ENCODE measurements at regions not wholly inside any gene's neighbourhood (a gene's known extent, or its start where the extent isn't known, plus 50 kb on each side); places are given as distances from the start of the nearest gene placed in this dataset.

GRCh38 chr6:9155836-9156235, 720.5 kb upstream of the SLC35B3 start (continued):
- TF ChIP-seq ZBTB33 (IDR thresholded peaks at IDR 0.05; ENCODE audit: extremely low read depth, insufficient replicate concordance, low read length) = no peak
- no peak for TF ChIP-seq CTCF (IDR thresholded peaks at IDR 0.05 in 2 of 3, conservative IDR thresholded peaks at IDR 0.05 in 1 of 3; ENCODE audit: borderline replicate concordance in 1 of 3, insufficient read depth in 1 of 3, low read depth in 2 of 3, low read length in 2 of 3)
- TF ChIP-seq ZFX (IDR thresholded peaks at IDR 0.05) = no peak
- no peak for TF ChIP-seq FOSL1 (IDR thresholded peaks at IDR 0.05; ENCODE audit: low read depth)

GRCh38 chr6:9143140-9143539, 707.8 kb upstream of the SLC35B3 start:
- Histone ChIP-seq H3K9ac (ENCODE audit: low read length) (no peak overlapping the region), H3K79me2 (ENCODE audit: insufficient read depth, low read length) (no peaks in the 10 kb centered on the region), H3K4me1 (ENCODE audit: control insufficient read depth in 1 of 2, insufficient read depth in 2 of 2, low read length in 2 of 2) (peaks cover 0 to 11% of the 10 kb centered on the region in 2 experiments; a peak in 2 of 4 replicates), H3K27me3 (ENCODE audit: insufficient read depth, low read length) (no peaks in the 10 kb centered on the region), H2AFZ (ENCODE audit: low read depth, low read length, poor library complexity, severe bottlenecking) (no peak overlapping the region), H3K4me3 (replicated peaks in 1 of 2; ENCODE audit: low read depth in 1 of 2, low read length in 2 of 2) (no peak overlapping the region), H3K4me2 (ENCODE audit: low read length) (no peak overlapping the region), H4K20me1 (ENCODE audit: insufficient read depth) (no peaks in the 10 kb centered on the region), H3K36me3 (ENCODE audit: control insufficient read depth in 1 of 2, insufficient read depth in 2 of 2, low read length in 2 of 2) (no peaks in the 10 kb centered on the region), H3K9me3 (ENCODE audit: control insufficient read depth in 1 of 2, insufficient read depth in 1 of 2, low read depth in 1 of 2, low read length in 2 of 2) (no peaks in the 10 kb centered on the region), H3K9me2 (ENCODE audit: insufficient read depth) (no peaks in the 10 kb centered on the region), H3K27ac (ENCODE audit: low read depth, low read length) (no peak overlapping the region)
- no TSS peak for BruUV-seq (replicated peaks)
- intact Hi-C loops (cut with micrococcal nuclease) = no loop called here
- ChIA-PET POLR2A (no interaction called here), RAD21 (ENCODE audit: low non-redundant PET in 1 of 2, low total read pairs in 2 of 2, uncharacterized antibody in 2 of 2, unreplicated experiment in 2 of 2) (no interaction called here), CTCF (no interaction called here)
- no peak for DNase-seq (ENCODE audit: low read depth, low spot score)
- ATAC-seq = no peak
- no peak for TF ChIP-seq CBX3 (IDR thresholded peaks at IDR 0.05; ENCODE audit: low read depth)
- no peak for TF ChIP-seq ZNF274 (IDR thresholded peaks at IDR 0.05; ENCODE audit: low read depth, low read length)
- TF ChIP-seq ZBTB33 (IDR thresholded peaks at IDR 0.05; ENCODE audit: extremely low read depth, insufficient replicate concordance, low read length) = no peak
- TF ChIP-seq ATF3 (IDR thresholded peaks at IDR 0.05) = no peak
- no peak for TF ChIP-seq CTCF (IDR thresholded peaks at IDR 0.05 in 2 of 3, conservative IDR thresholded peaks at IDR 0.05 in 1 of 3; ENCODE audit: borderline replicate concordance in 1 of 3, insufficient read depth in 1 of 3, low read depth in 2 of 3, low read length in 2 of 3)
- no peak for TF ChIP-seq ELF1 (IDR thresholded peaks at IDR 0.05; ENCODE audit: borderline replicate concordance, low read depth)
- TF ChIP-seq SIN3A (IDR thresholded peaks at IDR 0.05; ENCODE audit: low read depth) = no peak
- TF ChIP-seq EGR1 (IDR thresholded peaks at IDR 0.05; ENCODE audit: low read depth) = no peak
- no peak for TF ChIP-seq YY1 (IDR thresholded peaks at IDR 0.05; ENCODE audit: extremely low read depth, insufficient replicate concordance, low read depth, low read length)
- no peak for TF ChIP-seq TCF7L2 (IDR thresholded peaks at IDR 0.05; ENCODE audit: borderline replicate concordance, extremely low read depth, insufficient read depth, insufficient read length)
- TF ChIP-seq CEBPB (IDR thresholded peaks at IDR 0.05; ENCODE audit: low read depth) = no peak
